ENCODE measurements at regions not wholly inside any gene's neighbourhood (a gene's known extent, or its start where the extent isn't known, plus 50 kb on each side); places are given as distances from the start of the nearest gene placed in this dataset.
"Not testable (repeated sequence)": the region's sequence is repeated elsewhere in the genome, so short reads cannot be mapped to it uniquely, and the experiment has no call there.

- TF ChIP-seq CTCF (IDR thresholded peaks at IDR 0.05); EZH2 (IDR thresholded peaks at IDR 0.05; ENCODE audit: borderline replicate concordance, insufficient read depth, low read depth, low read length, poor library complexity, severe bottlenecking): not testable (repeated sequence)
Observed at GRCh38 chr15:20276312-20277114, 265.1 kb downstream of the GOLGA6L6 start.
